ENCODE measurements at regions not wholly inside any gene's neighbourhood (a gene's known extent, or its start where the extent isn't known, plus 50 kb on each side); places are given as distances from the start of the nearest gene placed in this dataset.
"Not testable (repeated sequence)": the region's sequence is repeated elsewhere in the genome, so short reads cannot be mapped to it uniquely, and the experiment has no call there.

- not testable (repeated sequence) for DNase-seq
Measured at GRCh38 chr6:86602093-86602492, 335.2 kb upstream of the HTR1E start.

GRCh38 chr6:86598969-86599368, 338.4 kb upstream of the HTR1E start:
- DNase-seq, result not testable (repeated sequence)

GRCh38 chr6:86595641-86596040, 341.7 kb upstream of the HTR1E start:
- no peak for DNase-seq

- DNase-seq, result no peak
Measured at GRCh38 chr6:86586195-86586594, 351.1 kb upstream of the HTR1E start.

GRCh38 chr6:86581833-86582232, 355.5 kb upstream of the HTR1E start:
- no peak for DNase-seq

- DNase-seq, result no peak
Measured at GRCh38 chr6:86563197-86563596, 374.1 kb upstream of the HTR1E start.

- no peak for DNase-seq
Measured at GRCh38 chr6:86558318-86558717, 379.0 kb upstream of the HTR1E start.

- DNase-seq, result no peak
Measured at GRCh38 chr6:86537292-86537861, 400.0 kb upstream of the HTR1E start.

GRCh38 chr6:86536121-86536520, 401.2 kb upstream of the HTR1E start:
- DNase-seq, result no peak

- DNase-seq, result no peak
Measured at GRCh38 chr6:86535100-86535499, 402.2 kb upstream of the HTR1E start.

- no peak for DNase-seq
Measured at GRCh38 chr6:86529635-86530034, 407.7 kb upstream of the HTR1E start.

- DNase-seq, result no peak
Measured at GRCh38 chr6:86526238-86526637, 411.1 kb upstream of the HTR1E start.

GRCh38 chr6:86516087-86516486, 421.2 kb upstream of the HTR1E start:
- DNase-seq, result no peak

GRCh38 chr6:86511962-86512361, 425.4 kb upstream of the HTR1E start:
- no peak for DNase-seq

- DNase-seq, result no peak
Measured at GRCh38 chr6:86508230-86508629, 429.1 kb upstream of the HTR1E start.

GRCh38 chr6:86502497-86502896, 434.8 kb upstream of the HTR1E start:
- no peak for DNase-seq

GRCh38 chr6:86500035-86500434, 437.3 kb upstream of the HTR1E start:
- no peak for DNase-seq

- DNase-seq, result not testable (repeated sequence)
Measured at GRCh38 chr6:86489042-86489441, 448.3 kb upstream of the HTR1E start.

GRCh38 chr6:86487660-86488221, 449.6 kb upstream of the HTR1E start:
- DNase-seq, result no peak

- not testable (repeated sequence) for DNase-seq
Measured at GRCh38 chr6:86478316-86478715, 459.0 kb upstream of the HTR1E start.

GRCh38 chr6:86477500-86478148, 459.7 kb upstream of the HTR1E start:
- no peak for DNase-seq

- no peak for DNase-seq
Measured at GRCh38 chr6:86476311-86476710, 461.0 kb upstream of the HTR1E start.

- no peak for DNase-seq
Measured at GRCh38 chr6:86474081-86474480, 463.2 kb upstream of the HTR1E start.

GRCh38 chr6:86471791-86472190, 465.5 kb upstream of the HTR1E start:
- no peak for DNase-seq

- no peak for DNase-seq
Measured at GRCh38 chr6:86459978-86460377, 477.4 kb upstream of the HTR1E start.

All from NCI-H187 treated with DMSO at 0.1 percent for 48 hours (cell line).